ENCODE measurements at regions not wholly inside any gene's neighbourhood (a gene's known extent, or its start where the extent isn't known, plus 50 kb on each side); places are given as distances from the start of the nearest gene placed in this dataset.

- no peak for TF ChIP-seq ZNF24 (tag by site-specific recombination; IDR thresholded peaks at IDR 0.05)
- TF ChIP-seq OSR2 (tag by site-specific recombination; IDR thresholded peaks at IDR 0.05) = no peak
- no peak for TF ChIP-seq ZNF600 (tag by site-specific recombination; IDR thresholded peaks at IDR 0.05)
- TF ChIP-seq ZNF433 (tag by site-specific recombination; IDR thresholded peaks at IDR 0.05; ENCODE audit: low read depth) = no peak
- no peak for TF ChIP-seq ZNF555 (tag by site-specific recombination; conservative IDR thresholded peaks at IDR 0.05)
- TF ChIP-seq REPIN1 (tag by site-specific recombination; IDR thresholded peaks at IDR 0.05; ENCODE audit: low read depth) = no peak
- no peak for TF ChIP-seq ZNF239 (tag by site-specific recombination; IDR thresholded peaks at IDR 0.05)
- TF ChIP-seq ZNF518A (tag by site-specific recombination; conservative IDR thresholded peaks at IDR 0.05; ENCODE audit: low read depth) = no peak
- H3K36me3 ChIP-seq (ENCODE audit: control insufficient read depth in 2 of 2, insufficient read depth in 1 of 2, low read length in 2 of 2) = no peaks in the 10 kb centered on the region
- POLR2A ChIA-PET = no interaction called here
- no peak overlapping the region for H3K27ac ChIP-seq (ENCODE audit: extremely low read depth, low read depth, low read length)
- no peaks in the 10 kb centered on the region for H3K4me1 ChIP-seq (ENCODE audit: control insufficient read depth, insufficient read depth, low read length)
- CTCF ChIA-PET = interaction anchor here (1.5 kb wide), 1 partner anchor 12 kb away, joined by 6 read pairs; no protein-coding TSS in a partner anchor
- no peaks in the 10 kb centered on the region for H3K9me3 ChIP-seq (ENCODE audit: control insufficient read depth, insufficient read depth, low read depth, low read length)
- no peak overlapping the region for H3K4me3 ChIP-seq (ENCODE audit: low read depth, low read length)
Measured at GRCh38 chr3:65158023-65158422, 470.2 kb upstream of the ADAMTS9 start.

- ChIA-PET CTCF (no interaction called here), POLR2A (no interaction called here)
- Histone ChIP-seq H3K36me3 (ENCODE audit: control insufficient read depth in 2 of 2, insufficient read depth in 1 of 2, low read length in 2 of 2) (no peaks in the 10 kb centered on the region), H3K4me3 (ENCODE audit: low read depth, low read length) (no peak overlapping the region), H3K27ac (ENCODE audit: extremely low read depth, low read depth, low read length) (no peak overlapping the region), H3K4me1 (ENCODE audit: control insufficient read depth, insufficient read depth, low read length) (no peaks in the 10 kb centered on the region), H3K9me3 (ENCODE audit: control insufficient read depth, insufficient read depth, low read depth, low read length) (no peaks in the 10 kb centered on the region)
- TF ChIP-seq GLI4 (tag by site-specific recombination; IDR thresholded peaks at IDR 0.05) (no peak), ZNF561 (tag by site-specific recombination; IDR thresholded peaks at IDR 0.05; ENCODE audit: borderline replicate concordance) (no peak), ZSCAN16 (tag by site-specific recombination; IDR thresholded peaks at IDR 0.05) (no peak), HOXC10 (CRISPR knock-in tag; IDR thresholded peaks at IDR 0.05) (no peak), ZNF776 (tag by site-specific recombination; IDR thresholded peaks at IDR 0.05; ENCODE audit: borderline replicate concordance) (no peak)
Measured at GRCh38 chr3:65153850-65154512, 466.2 kb upstream of the ADAMTS9 start.

GRCh38 chr3:65151666-65152065 is 463.9 kb upstream of the ADAMTS9 start:
- CTCF ChIA-PET = no interaction called here
- TF ChIP-seq CTCF (tag by site-specific recombination; IDR thresholded peaks at IDR 0.05) (no peak), BCL11A (tag by site-specific recombination; IDR thresholded peaks at IDR 0.05; ENCODE audit: low read depth) (no peak), IKZF3 (tag by site-specific recombination; IDR thresholded peaks at IDR 0.05) (no peak), YY1 (tag by site-specific recombination; IDR thresholded peaks at IDR 0.05) (no peak), ZNF248 (tag by site-specific recombination; IDR thresholded peaks at IDR 0.05) (no peak), ZNF26 (tag by site-specific recombination; IDR thresholded peaks at IDR 0.05) (no peak), INSM2 (tag by site-specific recombination; IDR thresholded peaks at IDR 0.05) (no peak), KLF10 (tag by site-specific recombination; IDR thresholded peaks at IDR 0.05) (no peak), GFI1B (tag by site-specific recombination; IDR thresholded peaks at IDR 0.05) (no peak), SETDB1 (IDR thresholded peaks at IDR 0.05; ENCODE audit: insufficient read length, low read length) (no peak), ZNF658 (tag by site-specific recombination; IDR thresholded peaks at IDR 0.05) (no peak)

More at GRCh38 chr3:65151666-65152065, 463.9 kb upstream of the ADAMTS9 start:
- no peak overlapping the region for H3K27ac ChIP-seq (ENCODE audit: extremely low read depth, low read depth, low read length)
- H3K36me3 ChIP-seq (ENCODE audit: control insufficient read depth in 2 of 2, insufficient read depth in 1 of 2, low read length in 2 of 2) = no peaks in the 10 kb centered on the region
- no peaks in the 10 kb centered on the region for H3K9me3 ChIP-seq (ENCODE audit: control insufficient read depth, insufficient read depth, low read depth, low read length)
- no peaks in the 10 kb centered on the region for H3K4me1 ChIP-seq (ENCODE audit: control insufficient read depth, insufficient read depth, low read length)
- POLR2A ChIA-PET = no interaction called here
- no peak overlapping the region for H3K4me3 ChIP-seq (ENCODE audit: low read depth, low read length)

Measured in HEK293 (cell line).